GM12873 (cell line): ENCODE measurements at regions not wholly inside any gene's neighbourhood (a gene's known extent, or its start where the extent isn't known, plus 50 kb on each side); places are given as distances from the start of the nearest gene placed in this dataset.

ENCODE experiments used
- CTCF ChIP-seq: IDR thresholded peaks from 2 replicates; pipeline ENCODE4 v1.5.1; 2012; ENCODE audit warnings: low read depth, mild to moderate bottlenecking, moderate library complexity, low read length, control low read depth; ENCODE audit not compliant: insufficient read depth; ENCODE audit errors: missing control alignments

GRCh38 chr6:43837507-43837906, 67.5 kb downstream of the VEGFA start:
- TF ChIP-seq CTCF = no peak

- TF ChIP-seq CTCF = no peak
Measured at GRCh38 chr6:43836507-43837240, 66.7 kb downstream of the VEGFA start.
